CD14-positive monocyte (primary cell): ENCODE measurements at regions not wholly inside any gene's neighbourhood (a gene's known extent, or its start where the extent isn't known, plus 50 kb on each side); places are given as distances from the start of the nearest gene placed in this dataset.

Experiments
- DNase-seq, 3 donors: peaks; one replicate each; pipeline ENCODE4 v3.0.0-alpha.2; 2011 to 2022
- H2AFZ ChIP-seq: 2 replicates; pipeline ENCODE4 v1.6.0; 2012; ENCODE audit warnings: mild to moderate bottlenecking, low read depth, low read length, inconsistent platforms; ENCODE audit not compliant: insufficient read depth, poor library complexity, severe bottlenecking
- H3K27ac ChIP-seq, 2 donors: 1 replicate in 1 of 2; 2 replicates in 1 of 2; pipeline ENCODE4 v1.5.1; 2012 to 2013; ENCODE audit warnings: low read length in 2 of 2, control low read depth in 1 of 2, inconsistent platforms in 1 of 2, low read depth in 1 of 2, mild to moderate bottlenecking in 1 of 2
- H3K27me3 ChIP-seq, 2 donors: one replicate each; pipeline versions ENCODE4 v1.6.0 to v1.6.1; 2011 to 2013; ENCODE audit warnings: low read length in 2 of 2; ENCODE audit not compliant: control insufficient read depth in 2 of 2, insufficient read depth in 2 of 2
- H3K36me3 ChIP-seq, 2 donors: replicated peaks in 1 of 2; 1 replicate in 1 of 2; 2 replicates in 1 of 2; pipeline versions ENCODE4 v1.5.1 to v1.6.1; 2012 to 2013; ENCODE audit warnings: low read length in 2 of 2, control low read depth in 1 of 2, inconsistent platforms in 1 of 2, mild to moderate bottlenecking in 1 of 2; ENCODE audit not compliant: insufficient read depth in 2 of 2, control insufficient read depth in 1 of 2
- H3K4me1 ChIP-seq, 2 donors: 1 replicate in 1 of 2; 2 replicates in 1 of 2; pipeline versions ENCODE4 v1.5.1 to v1.6.1; 2012 to 2013; ENCODE audit warnings: low read length in 2 of 2, control low read depth in 1 of 2, inconsistent platforms in 1 of 2, mild to moderate bottlenecking in 1 of 2, moderate library complexity in 1 of 2; ENCODE audit not compliant: insufficient read depth in 2 of 2, control insufficient read depth in 1 of 2
- H3K4me2 ChIP-seq: replicated peaks from 2 replicates; pipeline ENCODE3; 2012; ENCODE audit warnings: low read length, moderate library complexity, mild to moderate bottlenecking; ENCODE audit not compliant: poor library complexity, severe bottlenecking; ENCODE audit errors: extremely low read depth
- H3K4me3 ChIP-seq, 3 experiments: fragments of 200-600 bp in 1 of 3; sonication (generic) in 1 of 3; replicated peaks in 1 of 3; 1 replicate in 2 of 3; 2 replicates in 1 of 3; pipeline ENCODE4 v1.5.1; 2011 to 2013; ENCODE audit warnings: low read length in 3 of 3, mild to moderate bottlenecking in 3 of 3, control low read depth in 2 of 3, low read depth in 2 of 3, inconsistent platforms in 1 of 3, moderate library complexity in 1 of 3
- H3K79me2 ChIP-seq: 2 replicates; pipeline ENCODE4 v1.6.0; 2012; ENCODE audit warnings: mild to moderate bottlenecking, control low read depth, inconsistent platforms, low read length, moderate library complexity; ENCODE audit not compliant: insufficient read depth
- H3K9ac ChIP-seq: 2 replicates; pipeline ENCODE4 v1.6.0; 2017; ENCODE audit warnings: low read length, mild to moderate bottlenecking; ENCODE audit not compliant: insufficient read depth, poor library complexity, severe bottlenecking
- H3K9me3 ChIP-seq, 2 donors: replicated peaks in 1 of 2; 1 replicate in 1 of 2; 2 replicates in 1 of 2; pipeline versions ENCODE4 v1.5.1 to v1.6.1; 2012 to 2013; ENCODE audit warnings: low read length in 2 of 2, control low read depth in 1 of 2; ENCODE audit not compliant: control insufficient read depth in 1 of 2, insufficient read depth in 1 of 2
- H4K20me1 ChIP-seq: 2 replicates; pipeline ENCODE4 v1.6.0; 2012; ENCODE audit warnings: mild to moderate bottlenecking, low read length, control low read depth, moderate library complexity; ENCODE audit not compliant: insufficient read depth
- H3K27ac Mint-ChIP-seq, 7 donors: one replicate each; pipeline ENCODE4 v1.8.0; 2020; ENCODE audit warnings: mild to moderate bottlenecking in 7 of 7, mixed read lengths in 7 of 7, moderate library complexity in 6 of 7, inconsistent platforms in 2 of 7
- H3K27me3 Mint-ChIP-seq, 3 donors: one replicate each; pipeline ENCODE4 v1.8.0; 2021 to 2022; ENCODE audit warnings: low read depth in 3 of 3, mild to moderate bottlenecking in 3 of 3, mixed read lengths in 3 of 3, moderate library complexity in 3 of 3, inconsistent platforms in 1 of 3
- H3K36me3 Mint-ChIP-seq, 2 donors: one replicate each; pipeline ENCODE4 v1.8.0; 2020; ENCODE audit warnings: mixed read lengths in 2 of 2, inconsistent platforms in 1 of 2, mild to moderate bottlenecking in 1 of 2
- H3K4me1 Mint-ChIP-seq: one replicate; pipeline ENCODE4 v1.8.0; 2020; ENCODE audit warnings: mild to moderate bottlenecking, mixed read lengths
- H3K4me3 Mint-ChIP-seq, 2 donors: one replicate each; pipeline ENCODE4 v1.8.0; 2020; ENCODE audit warnings: mild to moderate bottlenecking in 2 of 2, mixed read lengths in 2 of 2, moderate library complexity in 1 of 2
- H3K9me3 Mint-ChIP-seq, 7 donors: one replicate each; pipeline ENCODE4 v1.8.0; 2020 to 2022; ENCODE audit warnings: mixed read lengths in 7 of 7, mild to moderate bottlenecking in 6 of 7, moderate library complexity in 6 of 7, inconsistent platforms in 2 of 7
- CTCF ChIP-seq: fragments of 200-600 bp; IDR thresholded peaks from one replicate; pipeline ENCODE4 v1.8.0; 2022; ENCODE audit warnings: antibody characterized with exemption, mild to moderate bottlenecking
- WGBS: methylation state at CpG from one replicate; pipeline ENCODE4 v1.1.5; 2013; ENCODE audit warnings: missing lambda C conversion rate; ENCODE audit not compliant: insufficient coverage; 5-methylcytosine and 5-hydroxymethylcytosine counted together
- intact Hi-C, 2 donors: fragments of 100-400 bp; cut with micrococcal nuclease; formaldehyde crosslinking; loops; one replicate each; pipeline versions ENCODE4 v1.15.0 to v1.15.1; 2023

GRCh38 chr18:39886136-39886535, 2068.9 kb upstream of the PIK3C3 start:
- Histone ChIP-seq H3K9me3 (peaks cover 0 to 7% of the 10 kb centered on the region in 2 donors), H3K4me2 (no peak overlapping the region), H3K27ac (no peak overlapping the region), H3K36me3 (no peaks in the 10 kb centered on the region), H3K79me2 (no peaks in the 10 kb centered on the region), H3K27me3 (no peaks in the 10 kb centered on the region), H3K4me3 (no peak overlapping the region), H3K4me1 (no peaks in the 10 kb centered on the region), H3K9ac (no peak overlapping the region), H2AFZ (no peak overlapping the region), H4K20me1 (no peaks in the 10 kb centered on the region)
- Mint-ChIP-seq H3K27ac (no peak overlapping the region), H3K9me3 (peaks cover 0 to 12% (median 3%) of the 10 kb centered on the region in 7 donors), H3K27me3 (peaks cover 0 to 1% (median 0%) of the 10 kb centered on the region in 3 donors), H3K4me3 (no peak overlapping the region), H3K36me3 (no peaks in the 10 kb centered on the region), H3K4me1 (no peaks in the 10 kb centered on the region)
- no CpG with 5 or more reads among the region's 1 CpG for WGBS
- DNase-seq = no peak
- intact Hi-C loops = no loop called here
- TF ChIP-seq CTCF = no peak

- intact Hi-C loops = no loop called here
These were observed 2082.4 kb upstream of the PIK3C3 start for GRCh38 chr18:39872651-39873050.

More at GRCh38 chr18:39872651-39873050, 2082.4 kb upstream of the PIK3C3 start:
- Mint-ChIP-seq H3K27ac (no peak overlapping the region), H3K4me1 (no peaks in the 10 kb centered on the region), H3K4me3 (no peak overlapping the region), H3K27me3 (no peaks in the 10 kb centered on the region), H3K36me3 (no peaks in the 10 kb centered on the region), H3K9me3 (peaks cover 0 to 4% (median 0%) of the 10 kb centered on the region in 7 donors)
- H2AFZ ChIP-seq = no peak overlapping the region
- H3K9ac ChIP-seq = no peak overlapping the region
- no peaks in the 10 kb centered on the region for H3K4me1 ChIP-seq
- H3K4me2 ChIP-seq = no peak overlapping the region
- no peak overlapping the region for H3K4me3 ChIP-seq
- TF ChIP-seq CTCF = no peak
- no peak overlapping the region for H3K27ac ChIP-seq
- no peaks in the 10 kb centered on the region for H3K9me3 ChIP-seq
- no CpG with 5 or more reads among the region's 1 CpG for WGBS
- H3K36me3 ChIP-seq = no peaks in the 10 kb centered on the region
- no peaks in the 10 kb centered on the region for H3K27me3 ChIP-seq
- DNase-seq = no peak
- no peaks in the 10 kb centered on the region for H3K79me2 ChIP-seq
- H4K20me1 ChIP-seq = no peaks in the 10 kb centered on the region
